Retina (tissue), 1 donor: ENCODE measurements at regions not wholly inside any gene's neighbourhood (a gene's known extent, or its start where the extent isn't known, plus 50 kb on each side); places are given as distances from the start of the nearest gene placed in this dataset.
"Not testable (repeated sequence)": the region's sequence is repeated elsewhere in the genome, so short reads cannot be mapped to it uniquely, and the experiment has no call there.

Source experiments
- DNase-seq: peaks from one replicate; pipeline ENCODE4 v3.0.0-alpha.2; 2016

GRCh38 chr5:36786448-36787012 lies 90.0 kb upstream of the NIPBL start:
- no peak for DNase-seq

- DNase-seq: no peak
Measured at GRCh38 chr5:36787365-36788093, 89.0 kb upstream of the NIPBL start.

- DNase-seq: no peak
Measured at GRCh38 chr5:36790847-36791246, 85.7 kb upstream of the NIPBL start.

GRCh38 chr5:36792560-36793180 lies 83.9 kb upstream of the NIPBL start:
- DNase-seq: no peak

- DNase-seq: no peak
Measured at GRCh38 chr5:36795366-36795765, 81.2 kb upstream of the NIPBL start.

- no peak for DNase-seq
Measured at GRCh38 chr5:36796155-36796554, 80.4 kb upstream of the NIPBL start.

- no peak for DNase-seq
Measured at GRCh38 chr5:36801523-36801922, 75.0 kb upstream of the NIPBL start.

GRCh38 chr5:36802187-36802586 lies 74.4 kb upstream of the NIPBL start:
- DNase-seq: no peak

GRCh38 chr5:36813249-36813648 lies 63.3 kb upstream of the NIPBL start:
- not testable (repeated sequence) for DNase-seq

- DNase-seq: no peak
Measured at GRCh38 chr5:36815871-36816270, 60.7 kb upstream of the NIPBL start.

GRCh38 chr5:36820900-36821299 lies 55.7 kb upstream of the NIPBL start:
- no peak for DNase-seq

GRCh38 chr5:36826694-36827093 lies 49.9 kb upstream of the NIPBL start:
- DNase-seq: no peak
